SK-N-SH treated with all-trans-retinoic acid at 6 μM for 48 hours (cell line): ENCODE measurements at regions not wholly inside any gene's neighbourhood (a gene's known extent, or its start where the extent isn't known, plus 50 kb on each side); places are given as distances from the start of the nearest gene placed in this dataset.

Experiments
- ATAC-seq: fragments of 200-7000 bp; cut with Tn5 transposase; 3 replicates; pipeline ENCODE4 v1.9.1; 2020; ENCODE audit warnings: mild to moderate bottlenecking, moderate library complexity
- ARNTL ChIP-seq: fragments of 450-650 bp; formaldehyde crosslinking; IDR thresholded peaks from 2 replicates; pipeline ENCODE4 v1.5.0; 2020; ENCODE audit warnings: low read depth, mild to moderate bottlenecking, moderate library complexity, borderline replicate concordance
- BACH2 ChIP-seq: fragments of 250-450 bp; sonication (Bioruptor Pico); IDR thresholded peaks from 2 replicates; pipeline ENCODE4 v1.9.0; 2021; ENCODE audit warnings: mild to moderate bottlenecking, borderline replicate concordance
- CSDC2 ChIP-seq: fragments of 250-450 bp; sonication (Bioruptor Pico); IDR thresholded peaks from 2 replicates; pipeline ENCODE4 v1.5.0; 2020; ENCODE audit warnings: mild to moderate bottlenecking, moderate library complexity
- ESRRG ChIP-seq: fragments of 250-450 bp; sonication (Bioruptor Pico); IDR thresholded peaks from 2 replicates; pipeline ENCODE4 v1.6.1; 2021; ENCODE audit warnings: mild to moderate bottlenecking
- GLIS3 ChIP-seq: fragments of 250-450 bp; sonication (Bioruptor Pico); IDR thresholded peaks from 2 replicates; pipeline ENCODE4 v1.5.0; 2020; ENCODE audit warnings: mild to moderate bottlenecking, moderate library complexity
- ISL1 ChIP-seq: fragments of 250-450 bp; sonication (Bioruptor Pico); IDR thresholded peaks from 2 replicates; pipeline ENCODE4 v2.1.2; 2022; ENCODE audit warnings: mild to moderate bottlenecking, moderate library complexity
- OSR1 ChIP-seq: fragments of 250-450 bp; sonication (Bioruptor Pico); IDR thresholded peaks from 2 replicates; pipeline ENCODE4 v1.8.0; 2022; ENCODE audit warnings: moderate library complexity, mild to moderate bottlenecking, inconsistent platforms
- PPARA ChIP-seq: fragments of 250-450 bp; sonication (Bioruptor Pico); IDR thresholded peaks from 2 replicates; pipeline ENCODE4 v1.5.0; 2020; ENCODE audit warnings: mild to moderate bottlenecking, borderline replicate concordance
- RARB ChIP-seq: fragments of 250-450 bp; sonication (Bioruptor Pico); IDR thresholded peaks from 2 replicates; pipeline ENCODE4 v1.8.0; 2021; ENCODE audit warnings: mild to moderate bottlenecking, moderate library complexity
- SNAI2 ChIP-seq: fragments of 250-450 bp; sonication (Bioruptor Pico); IDR thresholded peaks from 2 replicates; pipeline ENCODE4 v1.5.0; 2020; ENCODE audit warnings: mild to moderate bottlenecking, moderate library complexity
- TCF4 ChIP-seq: fragments of 250-450 bp; sonication (Bioruptor Pico); IDR thresholded peaks from 2 replicates; pipeline ENCODE4 v1.8.0; 2021; ENCODE audit warnings: mild to moderate bottlenecking, moderate library complexity, borderline replicate concordance
- TOX ChIP-seq: fragments of 250-450 bp; sonication (Bioruptor Pico); IDR thresholded peaks from 2 replicates; pipeline ENCODE4 v1.8.0; 2021; ENCODE audit warnings: mild to moderate bottlenecking, moderate library complexity, borderline replicate concordance
- ZC3H10 ChIP-seq: fragments of 250-450 bp; sonication (Bioruptor Pico); IDR thresholded peaks from 2 replicates; pipeline ENCODE4 v1.5.1; 2021; ENCODE audit warnings: mild to moderate bottlenecking, moderate library complexity
- ZFP30 ChIP-seq: fragments of 450-650 bp; formaldehyde crosslinking; IDR thresholded peaks from 2 replicates; pipeline ENCODE4 v1.5.0; 2022; ENCODE audit warnings: mild to moderate bottlenecking, moderate library complexity
- ZNF565 ChIP-seq: fragments of 450-650 bp; formaldehyde crosslinking; conservative IDR thresholded peaks from 2 replicates; pipeline ENCODE4 v1.5.0; 2020; ENCODE audit warnings: low read depth, mild to moderate bottlenecking, moderate library complexity
- ZNF70 ChIP-seq: fragments of 450-650 bp; formaldehyde crosslinking; IDR thresholded peaks from 2 replicates; pipeline ENCODE4 v1.5.0; 2020; ENCODE audit warnings: mild to moderate bottlenecking, moderate library complexity
- ZNF8 ChIP-seq: fragments of 450-650 bp; formaldehyde crosslinking; IDR thresholded peaks from 2 replicates; pipeline ENCODE4 v1.5.0; 2020; ENCODE audit warnings: mild to moderate bottlenecking, moderate library complexity
- TF ChIP-seq, protein P1 (sequence below): fragments of 250-450 bp; sonication (Bioruptor Pico); IDR thresholded peaks from 2 replicates; pipeline ENCODE4 v1.5.1; 2021; ENCODE audit warnings: mild to moderate bottlenecking, moderate library complexity
- TF ChIP-seq, protein P2 (sequence below): fragments of 250-450 bp; sonication (Bioruptor Pico); IDR thresholded peaks from 2 replicates; pipeline ENCODE4 v1.8.0; 2020; ENCODE audit warnings: mild to moderate bottlenecking, moderate library complexity, borderline replicate concordance
- TF ChIP-seq, protein P3 (sequence below): fragments of 250-450 bp; sonication (Bioruptor Pico); IDR thresholded peaks from 2 replicates; pipeline ENCODE4 v1.5.1; 2020; ENCODE audit warnings: low read depth, mild to moderate bottlenecking, moderate library complexity
- TF ChIP-seq, protein P4 (sequence below): fragments of 250-450 bp; sonication (Bioruptor Pico); IDR thresholded peaks from 2 replicates; pipeline ENCODE4 v1.5.0; 2020; ENCODE audit warnings: mild to moderate bottlenecking, moderate library complexity

DNA sequence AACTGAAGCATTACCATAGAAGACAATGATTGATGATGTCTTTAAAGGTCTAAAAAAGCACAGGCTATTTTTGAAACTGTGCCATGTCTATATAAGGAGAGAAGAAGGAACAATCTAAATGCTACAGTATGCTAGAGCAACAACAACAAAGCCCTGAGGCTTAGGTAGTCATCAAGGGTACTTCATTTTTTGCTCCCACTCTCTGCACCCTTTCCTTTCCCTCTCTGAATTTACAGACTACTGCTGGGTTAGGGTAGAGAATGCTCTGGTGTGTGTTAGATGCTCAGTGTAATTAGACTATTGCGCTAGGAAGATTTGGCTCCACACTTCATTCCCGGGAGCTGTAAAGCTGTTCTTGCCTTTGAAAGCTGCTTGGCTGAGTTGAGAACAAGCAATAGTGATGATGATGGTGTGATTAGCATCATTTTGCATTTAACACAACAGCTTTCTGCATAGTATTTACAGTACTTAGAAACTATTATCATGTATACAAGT is 1262.5 kb upstream of the CITED2 start:
- no peak for TF ChIP-seq ZC3H10 (CRISPR knock-in tag)
- no peak for TF ChIP-seq ARNTL (CRISPR knock-in tag)
- TF ChIP-seq ZNF565 (CRISPR knock-in tag) = no peak
- TF ChIP-seq ZFP30 (CRISPR knock-in tag) = no peak
- TF ChIP-seq, protein P1, sequence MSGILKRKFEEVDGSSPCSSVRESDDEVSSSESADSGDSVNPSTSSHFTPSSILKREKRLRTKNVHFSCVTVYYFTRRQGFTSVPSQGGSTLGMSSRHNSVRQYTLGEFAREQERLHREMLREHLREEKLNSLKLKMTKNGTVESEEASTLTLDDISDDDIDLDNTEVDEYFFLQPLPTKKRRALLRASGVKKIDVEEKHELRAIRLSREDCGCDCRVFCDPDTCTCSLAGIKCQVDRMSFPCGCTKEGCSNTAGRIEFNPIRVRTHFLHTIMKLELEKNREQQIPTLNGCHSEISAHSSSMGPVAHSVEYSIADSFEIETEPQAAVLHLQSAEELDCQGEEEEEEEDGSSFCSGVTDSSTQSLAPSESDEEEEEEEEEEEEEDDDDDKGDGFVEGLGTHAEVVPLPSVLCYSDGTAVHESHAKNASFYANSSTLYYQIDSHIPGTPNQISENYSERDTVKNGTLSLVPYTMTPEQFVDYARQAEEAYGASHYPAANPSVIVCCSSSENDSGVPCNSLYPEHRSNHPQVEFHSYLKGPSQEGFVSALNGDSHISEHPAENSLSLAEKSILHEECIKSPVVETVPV (CRISPR knock-in tag) = no peak
- TF ChIP-seq SNAI2 (CRISPR knock-in tag) = no peak
- TF ChIP-seq, protein P2, sequence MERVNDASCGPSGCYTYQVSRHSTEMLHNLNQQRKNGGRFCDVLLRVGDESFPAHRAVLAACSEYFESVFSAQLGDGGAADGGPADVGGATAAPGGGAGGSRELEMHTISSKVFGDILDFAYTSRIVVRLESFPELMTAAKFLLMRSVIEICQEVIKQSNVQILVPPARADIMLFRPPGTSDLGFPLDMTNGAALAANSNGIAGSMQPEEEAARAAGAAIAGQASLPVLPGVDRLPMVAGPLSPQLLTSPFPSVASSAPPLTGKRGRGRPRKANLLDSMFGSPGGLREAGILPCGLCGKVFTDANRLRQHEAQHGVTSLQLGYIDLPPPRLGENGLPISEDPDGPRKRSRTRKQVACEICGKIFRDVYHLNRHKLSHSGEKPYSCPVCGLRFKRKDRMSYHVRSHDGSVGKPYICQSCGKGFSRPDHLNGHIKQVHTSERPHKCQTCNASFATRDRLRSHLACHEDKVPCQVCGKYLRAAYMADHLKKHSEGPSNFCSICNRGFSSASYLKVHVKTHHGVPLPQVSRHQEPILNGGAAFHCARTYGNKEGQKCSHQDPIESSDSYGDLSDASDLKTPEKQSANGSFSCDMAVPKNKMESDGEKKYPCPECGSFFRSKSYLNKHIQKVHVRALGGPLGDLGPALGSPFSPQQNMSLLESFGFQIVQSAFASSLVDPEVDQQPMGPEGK (CRISPR knock-in tag) = no peak
- TF ChIP-seq BACH2 (CRISPR knock-in tag) = no peak
- TF ChIP-seq TCF4 = no peak
- TF ChIP-seq TOX = no peak
- no peak for TF ChIP-seq ZNF70 (CRISPR knock-in tag)
- no peak for TF ChIP-seq ESRRG
- no peak for TF ChIP-seq OSR1
- TF ChIP-seq PPARA (CRISPR knock-in tag) = no peak
- ATAC-seq = peak; percentile 69

DNA sequence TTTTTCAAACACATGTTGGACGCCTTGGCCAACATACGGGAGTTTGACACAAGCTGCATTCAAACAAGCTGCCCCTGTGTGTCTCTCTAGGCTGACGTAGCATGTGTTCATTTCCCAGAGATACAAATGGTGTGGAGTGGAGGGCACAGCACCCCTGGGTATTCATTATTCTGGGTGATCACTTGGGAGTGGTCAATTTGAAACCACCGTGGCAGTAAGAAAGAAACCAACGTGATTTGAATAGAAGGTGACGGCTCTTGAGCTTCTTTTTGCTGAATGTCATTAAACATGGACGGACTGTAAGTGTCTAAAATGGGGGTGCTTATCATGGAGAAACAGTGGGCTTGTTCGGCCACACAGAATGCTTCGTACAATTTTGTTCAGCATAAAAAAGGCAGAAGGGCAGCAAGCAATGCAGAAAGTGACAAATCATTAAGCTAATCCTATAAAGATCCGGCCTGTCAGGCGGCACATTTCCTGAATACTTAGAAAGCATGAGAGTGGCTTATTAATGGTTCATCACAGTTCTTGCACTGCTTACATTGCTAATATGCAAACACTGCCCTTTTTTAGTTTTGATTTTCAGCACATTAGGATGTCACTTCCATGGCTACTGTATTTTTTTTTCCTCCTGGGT is 1261.9 kb upstream of the CITED2 start:
- ATAC-seq = peak; percentile 41
- TF ChIP-seq ZFP30 (CRISPR knock-in tag) (no peak), ZC3H10 (CRISPR knock-in tag) (no peak), PPARA (CRISPR knock-in tag) (no peak), ESRRG (no peak), SNAI2 (CRISPR knock-in tag) (no peak)

DNA sequence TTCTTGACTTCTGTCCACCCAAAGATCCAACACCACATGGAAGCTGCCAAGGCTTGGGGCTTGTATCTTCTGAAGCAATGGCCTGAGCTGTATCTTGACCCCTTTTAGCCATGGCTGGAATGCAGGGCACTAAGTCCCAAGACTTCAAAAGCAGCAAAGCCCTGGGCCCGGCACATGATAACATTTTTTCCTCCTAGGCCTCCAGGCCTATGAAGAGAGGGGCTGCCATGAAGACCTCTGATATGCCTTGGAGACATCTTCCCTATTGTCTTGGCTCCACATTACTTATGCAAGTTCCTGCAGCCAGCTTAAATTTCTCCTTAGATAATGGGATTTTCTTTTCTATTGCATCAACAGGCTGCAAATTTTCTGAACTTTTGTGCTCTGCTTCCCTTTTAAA is 1252.6 kb upstream of the CITED2 start:
- no peak for TF ChIP-seq OSR1
- no peak for TF ChIP-seq ZFP30 (CRISPR knock-in tag)
- TF ChIP-seq, protein P2 (CRISPR knock-in tag) = no peak
- no peak for TF ChIP-seq ZNF565 (CRISPR knock-in tag)
- TF ChIP-seq, protein P3, sequence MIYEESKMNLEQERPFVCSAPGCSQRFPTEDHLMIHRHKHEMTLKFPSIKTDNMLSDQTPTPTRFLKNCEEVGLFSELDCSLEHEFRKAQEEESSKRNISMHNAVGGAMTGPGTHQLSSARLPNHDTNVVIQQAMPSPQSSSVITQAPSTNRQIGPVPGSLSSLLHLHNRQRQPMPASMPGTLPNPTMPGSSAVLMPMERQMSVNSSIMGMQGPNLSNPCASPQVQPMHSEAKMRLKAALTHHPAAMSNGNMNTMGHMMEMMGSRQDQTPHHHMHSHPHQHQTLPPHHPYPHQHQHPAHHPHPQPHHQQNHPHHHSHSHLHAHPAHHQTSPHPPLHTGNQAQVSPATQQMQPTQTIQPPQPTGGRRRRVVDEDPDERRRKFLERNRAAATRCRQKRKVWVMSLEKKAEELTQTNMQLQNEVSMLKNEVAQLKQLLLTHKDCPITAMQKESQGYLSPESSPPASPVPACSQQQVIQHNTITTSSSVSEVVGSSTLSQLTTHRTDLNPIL (CRISPR knock-in tag) = no peak
- TF ChIP-seq PPARA (CRISPR knock-in tag) = no peak
- no peak for TF ChIP-seq TCF4
- no peak for TF ChIP-seq ZC3H10 (CRISPR knock-in tag)
- no peak for TF ChIP-seq BACH2 (CRISPR knock-in tag)
- no peak for TF ChIP-seq GLIS3 (CRISPR knock-in tag)
- TF ChIP-seq CSDC2 = no peak
- no peak for TF ChIP-seq ARNTL (CRISPR knock-in tag)
- no peak for TF ChIP-seq TOX
- TF ChIP-seq, protein P1 (CRISPR knock-in tag) = no peak
- TF ChIP-seq ISL1 (CRISPR knock-in tag) = no peak
- no peak for TF ChIP-seq ZNF70 (CRISPR knock-in tag)
- TF ChIP-seq, protein P4, sequence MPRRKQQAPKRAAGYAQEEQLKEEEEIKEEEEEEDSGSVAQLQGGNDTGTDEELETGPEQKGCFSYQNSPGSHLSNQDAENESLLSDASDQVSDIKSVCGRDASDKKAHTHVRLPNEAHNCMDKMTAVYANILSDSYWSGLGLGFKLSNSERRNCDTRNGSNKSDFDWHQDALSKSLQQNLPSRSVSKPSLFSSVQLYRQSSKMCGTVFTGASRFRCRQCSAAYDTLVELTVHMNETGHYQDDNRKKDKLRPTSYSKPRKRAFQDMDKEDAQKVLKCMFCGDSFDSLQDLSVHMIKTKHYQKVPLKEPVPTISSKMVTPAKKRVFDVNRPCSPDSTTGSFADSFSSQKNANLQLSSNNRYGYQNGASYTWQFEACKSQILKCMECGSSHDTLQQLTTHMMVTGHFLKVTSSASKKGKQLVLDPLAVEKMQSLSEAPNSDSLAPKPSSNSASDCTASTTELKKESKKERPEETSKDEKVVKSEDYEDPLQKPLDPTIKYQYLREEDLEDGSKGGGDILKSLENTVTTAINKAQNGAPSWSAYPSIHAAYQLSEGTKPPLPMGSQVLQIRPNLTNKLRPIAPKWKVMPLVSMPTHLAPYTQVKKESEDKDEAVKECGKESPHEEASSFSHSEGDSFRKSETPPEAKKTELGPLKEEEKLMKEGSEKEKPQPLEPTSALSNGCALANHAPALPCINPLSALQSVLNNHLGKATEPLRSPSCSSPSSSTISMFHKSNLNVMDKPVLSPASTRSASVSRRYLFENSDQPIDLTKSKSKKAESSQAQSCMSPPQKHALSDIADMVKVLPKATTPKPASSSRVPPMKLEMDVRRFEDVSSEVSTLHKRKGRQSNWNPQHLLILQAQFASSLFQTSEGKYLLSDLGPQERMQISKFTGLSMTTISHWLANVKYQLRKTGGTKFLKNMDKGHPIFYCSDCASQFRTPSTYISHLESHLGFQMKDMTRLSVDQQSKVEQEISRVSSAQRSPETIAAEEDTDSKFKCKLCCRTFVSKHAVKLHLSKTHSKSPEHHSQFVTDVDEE (CRISPR knock-in tag) = no peak
- TF ChIP-seq ZNF8 = no peak
- TF ChIP-seq RARB = no peak
- no peak for ATAC-seq
